ENCODE measurements at regions not wholly inside any gene's neighbourhood (a gene's known extent, or its start where the extent isn't known, plus 50 kb on each side); places are given as distances from the start of the nearest gene placed in this dataset.
"Not testable (repeated sequence)": the region's sequence is repeated elsewhere in the genome, so short reads cannot be mapped to it uniquely, and the experiment has no call there.

- DNase-seq (ENCODE audit: low read depth): no peak
Measured at GRCh38 chr7:32681174-32681518, 185.9 kb downstream of the AVL9 start.

- no peak for DNase-seq (ENCODE audit: low read depth)
Measured at GRCh38 chr7:32680259-32681173, 185.2 kb downstream of the AVL9 start.

- DNase-seq (ENCODE audit: low read depth): no peak
Measured at GRCh38 chr7:32679192-32679591, 183.9 kb downstream of the AVL9 start.

- DNase-seq (ENCODE audit: low read depth): no peak
Measured at GRCh38 chr7:32677593-32677992, 182.3 kb downstream of the AVL9 start.

GRCh38 chr7:32676249-32676941 is 181.1 kb downstream of the AVL9 start:
- no peak for DNase-seq (ENCODE audit: low read depth)

- no peak for DNase-seq (ENCODE audit: low read depth)
Measured at GRCh38 chr7:32673275-32673983, 178.1 kb downstream of the AVL9 start.

- no peak for DNase-seq (ENCODE audit: low read depth)
Measured at GRCh38 chr7:32670110-32671025, 175.1 kb downstream of the AVL9 start.

GRCh38 chr7:32669173-32669870 is 174.0 kb downstream of the AVL9 start:
- not testable (repeated sequence) for DNase-seq (ENCODE audit: low read depth)

- DNase-seq (ENCODE audit: low read depth): not testable (repeated sequence)
Measured at GRCh38 chr7:32668387-32669097, 173.3 kb downstream of the AVL9 start.

- not testable (repeated sequence) for DNase-seq (ENCODE audit: low read depth)
Measured at GRCh38 chr7:32667586-32667985, 172.3 kb downstream of the AVL9 start.

GRCh38 chr7:32663805-32664211 is 168.5 kb downstream of the AVL9 start:
- DNase-seq (ENCODE audit: low read depth): not testable (repeated sequence)

- not testable (repeated sequence) for DNase-seq (ENCODE audit: low read depth)
Measured at GRCh38 chr7:32662509-32662908, 167.2 kb downstream of the AVL9 start.

- no peak for DNase-seq (ENCODE audit: low read depth)
Measured at GRCh38 chr7:32661929-32662328, 166.6 kb downstream of the AVL9 start.

GRCh38 chr7:32661501-32661900 is 166.2 kb downstream of the AVL9 start:
- DNase-seq (ENCODE audit: low read depth): no peak

GRCh38 chr7:32660936-32661335 is 165.6 kb downstream of the AVL9 start:
- no peak for DNase-seq (ENCODE audit: low read depth)

- no peak for DNase-seq (ENCODE audit: low read depth)
Measured at GRCh38 chr7:32659853-32660252, 164.6 kb downstream of the AVL9 start.

- DNase-seq (ENCODE audit: low read depth): no peak
Measured at GRCh38 chr7:32658467-32658869, 163.2 kb downstream of the AVL9 start.

GRCh38 chr7:32658034-32658433 is 162.7 kb downstream of the AVL9 start:
- DNase-seq (ENCODE audit: low read depth): no peak

GRCh38 chr7:32654549-32654948 is 159.3 kb downstream of the AVL9 start:
- DNase-seq (ENCODE audit: low read depth): not testable (repeated sequence)

- not testable (repeated sequence) for DNase-seq (ENCODE audit: low read depth)
Measured at GRCh38 chr7:32650356-32650755, 155.1 kb downstream of the AVL9 start.
